ENCODE measurements at regions not wholly inside any gene's neighbourhood (a gene's known extent, or its start where the extent isn't known, plus 50 kb on each side); places are given as distances from the start of the nearest gene placed in this dataset.

GRCh38 chr12:38158428-38159091 is 158.0 kb upstream of the ALG10B start:
- TF ChIP-seq CTCF (conservative IDR thresholded peaks at IDR 0.05; ENCODE audit: low read length) (no peak), EZH2phosphoT487 (IDR thresholded peaks at IDR 0.05; ENCODE audit: borderline replicate concordance, low read depth, low read length) (no peak)
